ENCODE measurements at regions not wholly inside any gene's neighbourhood (a gene's known extent, or its start where the extent isn't known, plus 50 kb on each side); places are given as distances from the start of the nearest gene placed in this dataset.

GRCh38 chr7:124459101-124460055 is 306.2 kb downstream of the GPR37 start:
- WGBS (ENCODE audit: insufficient coverage, low coverage, missing lambda C conversion rate): under 1% methylated on average over 8 of the region's 8 CpGs
- Histone ChIP-seq H3K27ac (ENCODE audit: extremely low read depth, low read depth, low read length) (no peak overlapping the region), H3K4me3 (no peak overlapping the region), H3K9me3 (replicated peaks; ENCODE audit: control insufficient read depth, insufficient read depth, low read depth, low read length) (no peaks in the 10 kb centered on the region; the same call in 1 of the 2 replicates), H3K36me3 (ENCODE audit: control insufficient read depth, insufficient read depth, low read length) (no peaks in the 10 kb centered on the region), H2AFZ (ENCODE audit: low read depth, low read length) (no peak overlapping the region), H3K4me1 (replicated peaks in 1 of 2; ENCODE audit: control insufficient read depth in 2 of 2, insufficient read depth in 2 of 2, low read length in 2 of 2) (no peaks in the 10 kb centered on the region), H3K27me3 (ENCODE audit: control insufficient read depth in 2 of 2, insufficient read depth in 2 of 2, low read length in 2 of 2) (no peaks in the 10 kb centered on the region), H3K9me1 (ENCODE audit: control insufficient read depth, insufficient read depth, low read length) (no peaks in the 10 kb centered on the region), H4K20me1 (replicated peaks; ENCODE audit: control insufficient read depth, insufficient read depth, low read length) (no peaks in the 10 kb centered on the region), H3K4me2 (ENCODE audit: insufficient read depth, low read length) (no peak overlapping the region), H3K79me2 (ENCODE audit: control insufficient read depth, insufficient read depth, low read length) (no peaks in the 10 kb centered on the region), H3K9ac (ENCODE audit: insufficient read depth in 1 of 2, low read depth in 2 of 2, low read length in 2 of 2) (no peak overlapping the region)
- no TSS peak for BruUV-seq (replicated peaks)
- CTCF ChIA-PET (ENCODE audit: low intra/inter-chr PET ratio): interaction anchor here (0.6 kb wide), 1 partner anchor 26 kb away, joined by 3 read pairs; no protein-coding TSS in a partner anchor
- intact Hi-C loops (cut with micrococcal nuclease): no loop called here
- DNase-seq (ENCODE audit: extremely low read depth in 1 of 4, low spot score in 3 of 4) (no peak), ATAC-seq (no peak), FAIRE-seq (no peak)
- in situ Hi-C loops (cut with MboI): no loop called here
- POLR2A ChIA-PET: no interaction called here
- TF ChIP-seq, protein P1, sequence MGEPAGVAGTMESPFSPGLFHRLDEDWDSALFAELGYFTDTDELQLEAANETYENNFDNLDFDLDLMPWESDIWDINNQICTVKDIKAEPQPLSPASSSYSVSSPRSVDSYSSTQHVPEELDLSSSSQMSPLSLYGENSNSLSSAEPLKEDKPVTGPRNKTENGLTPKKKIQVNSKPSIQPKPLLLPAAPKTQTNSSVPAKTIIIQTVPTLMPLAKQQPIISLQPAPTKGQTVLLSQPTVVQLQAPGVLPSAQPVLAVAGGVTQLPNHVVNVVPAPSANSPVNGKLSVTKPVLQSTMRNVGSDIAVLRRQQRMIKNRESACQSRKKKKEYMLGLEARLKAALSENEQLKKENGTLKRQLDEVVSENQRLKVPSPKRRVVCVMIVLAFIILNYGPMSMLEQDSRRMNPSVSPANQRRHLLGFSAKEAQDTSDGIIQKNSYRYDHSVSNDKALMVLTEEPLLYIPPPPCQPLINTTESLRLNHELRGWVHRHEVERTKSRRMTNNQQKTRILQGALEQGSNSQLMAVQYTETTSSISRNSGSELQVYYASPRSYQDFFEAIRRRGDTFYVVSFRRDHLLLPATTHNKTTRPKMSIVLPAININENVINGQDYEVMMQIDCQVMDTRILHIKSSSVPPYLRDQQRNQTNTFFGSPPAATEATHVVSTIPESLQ (CRISPR knock-in tag; IDR thresholded peaks at IDR 0.05): no peak
- no peak for TF ChIP-seq MYBL2 (IDR thresholded peaks at IDR 0.05; ENCODE audit: low read depth)
- TF ChIP-seq MYBL2 (CRISPR knock-in tag; IDR thresholded peaks at IDR 0.05; ENCODE audit: borderline replicate concordance): no peak
- TF ChIP-seq KAT2B (IDR thresholded peaks at IDR 0.05; ENCODE audit: low read depth, low read length): no peak
- TF ChIP-seq, protein P2, sequence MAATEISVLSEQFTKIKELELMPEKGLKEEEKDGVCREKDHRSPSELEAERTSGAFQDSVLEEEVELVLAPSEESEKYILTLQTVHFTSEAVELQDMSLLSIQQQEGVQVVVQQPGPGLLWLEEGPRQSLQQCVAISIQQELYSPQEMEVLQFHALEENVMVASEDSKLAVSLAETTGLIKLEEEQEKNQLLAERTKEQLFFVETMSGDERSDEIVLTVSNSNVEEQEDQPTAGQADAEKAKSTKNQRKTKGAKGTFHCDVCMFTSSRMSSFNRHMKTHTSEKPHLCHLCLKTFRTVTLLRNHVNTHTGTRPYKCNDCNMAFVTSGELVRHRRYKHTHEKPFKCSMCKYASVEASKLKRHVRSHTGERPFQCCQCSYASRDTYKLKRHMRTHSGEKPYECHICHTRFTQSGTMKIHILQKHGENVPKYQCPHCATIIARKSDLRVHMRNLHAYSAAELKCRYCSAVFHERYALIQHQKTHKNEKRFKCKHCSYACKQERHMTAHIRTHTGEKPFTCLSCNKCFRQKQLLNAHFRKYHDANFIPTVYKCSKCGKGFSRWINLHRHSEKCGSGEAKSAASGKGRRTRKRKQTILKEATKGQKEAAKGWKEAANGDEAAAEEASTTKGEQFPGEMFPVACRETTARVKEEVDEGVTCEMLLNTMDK (IDR thresholded peaks at IDR 0.05; ENCODE audit: borderline replicate concordance, insufficient read depth, low read depth, low read length, poor library complexity, severe bottlenecking): no peak
- TF ChIP-seq ZNF778 (CRISPR knock-in tag; IDR thresholded peaks at IDR 0.05): no peak
- no peak for TF ChIP-seq MTA1 (IDR thresholded peaks at IDR 0.05; ENCODE audit: borderline replicate concordance)
- TF ChIP-seq POU5F1 (IDR thresholded peaks at IDR 0.05; ENCODE audit: borderline replicate concordance, low read depth, low read length, partially characterized antibody): no peak
- TF ChIP-seq ZBTB17 (CRISPR knock-in tag; IDR thresholded peaks at IDR 0.05): no peak
- TF ChIP-seq TCF7 (IDR thresholded peaks at IDR 0.05; ENCODE audit: borderline replicate concordance): no peak
- no peak for TF ChIP-seq PRMT5 (CRISPR knock-in tag; IDR thresholded peaks at IDR 0.05)
- TF ChIP-seq, protein P3, sequence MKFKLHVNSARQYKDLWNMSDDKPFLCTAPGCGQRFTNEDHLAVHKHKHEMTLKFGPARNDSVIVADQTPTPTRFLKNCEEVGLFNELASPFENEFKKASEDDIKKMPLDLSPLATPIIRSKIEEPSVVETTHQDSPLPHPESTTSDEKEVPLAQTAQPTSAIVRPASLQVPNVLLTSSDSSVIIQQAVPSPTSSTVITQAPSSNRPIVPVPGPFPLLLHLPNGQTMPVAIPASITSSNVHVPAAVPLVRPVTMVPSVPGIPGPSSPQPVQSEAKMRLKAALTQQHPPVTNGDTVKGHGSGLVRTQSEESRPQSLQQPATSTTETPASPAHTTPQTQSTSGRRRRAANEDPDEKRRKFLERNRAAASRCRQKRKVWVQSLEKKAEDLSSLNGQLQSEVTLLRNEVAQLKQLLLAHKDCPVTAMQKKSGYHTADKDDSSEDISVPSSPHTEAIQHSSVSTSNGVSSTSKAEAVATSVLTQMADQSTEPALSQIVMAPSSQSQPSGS (CRISPR knock-in tag; IDR thresholded peaks at IDR 0.05): no peak
- TF ChIP-seq ZBTB33 (CRISPR knock-in tag; IDR thresholded peaks at IDR 0.05): no peak
- no peak for TF ChIP-seq OTX1 (CRISPR knock-in tag; IDR thresholded peaks at IDR 0.05)

Measured in K562 (cell line).